NCI-H2196 (cell line): ENCODE measurements at regions not wholly inside any gene's neighbourhood (a gene's known extent, or its start where the extent isn't known, plus 50 kb on each side); places are given as distances from the start of the nearest gene placed in this dataset.

Source experiments
- DNase-seq: peaks from one replicate; lab custom pipeline; 2025; ENCODE audit not compliant: unreplicated experiment; lab: John Stamatoyannopoulos, UW

DNA sequence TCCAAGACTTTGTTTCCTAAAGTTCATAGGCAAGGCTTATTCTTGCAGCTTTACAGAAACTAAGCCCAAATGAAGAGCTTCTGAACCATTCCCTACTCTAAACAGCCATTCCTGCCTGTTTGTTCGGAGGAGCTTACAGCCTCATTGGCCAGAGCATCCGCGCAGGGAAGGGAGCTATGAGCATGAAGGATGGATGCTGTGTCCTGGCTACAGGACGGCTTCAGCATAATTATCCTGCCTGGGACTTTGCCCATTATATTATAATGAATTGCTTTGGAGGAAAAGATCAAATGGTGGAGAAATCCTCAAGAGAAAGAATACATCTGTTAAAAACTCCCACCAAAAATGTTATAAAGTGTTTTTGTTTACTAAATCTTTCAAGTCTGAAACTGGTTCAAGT lies 378.2 kb upstream of the BTBD3 start:
- no peak for DNase-seq

DNA sequence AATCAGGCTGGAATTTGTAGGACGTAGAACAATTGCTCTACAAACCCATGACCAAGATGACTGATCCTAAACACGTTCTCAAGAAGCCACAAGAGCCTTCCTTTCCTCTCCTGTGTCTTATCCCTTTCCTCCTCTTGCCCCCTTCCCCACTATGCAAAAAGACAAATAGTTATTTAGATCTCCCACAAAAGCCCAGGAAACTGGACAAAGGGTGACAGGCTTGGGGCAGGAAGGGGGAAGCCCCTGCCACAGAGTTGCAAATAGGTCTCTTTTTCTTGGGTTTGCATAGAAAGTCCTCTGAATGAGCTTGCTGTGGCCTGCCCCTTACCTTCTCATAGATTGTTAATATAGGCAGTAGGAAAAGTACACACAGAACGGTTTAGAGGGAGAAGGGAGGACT lies 377.1 kb upstream of the BTBD3 start:
- no peak for DNase-seq

- no peak for DNase-seq
These were observed 375.0 kb upstream of the BTBD3 start for GRCh38 chr20:11542645-11543044.

DNA sequence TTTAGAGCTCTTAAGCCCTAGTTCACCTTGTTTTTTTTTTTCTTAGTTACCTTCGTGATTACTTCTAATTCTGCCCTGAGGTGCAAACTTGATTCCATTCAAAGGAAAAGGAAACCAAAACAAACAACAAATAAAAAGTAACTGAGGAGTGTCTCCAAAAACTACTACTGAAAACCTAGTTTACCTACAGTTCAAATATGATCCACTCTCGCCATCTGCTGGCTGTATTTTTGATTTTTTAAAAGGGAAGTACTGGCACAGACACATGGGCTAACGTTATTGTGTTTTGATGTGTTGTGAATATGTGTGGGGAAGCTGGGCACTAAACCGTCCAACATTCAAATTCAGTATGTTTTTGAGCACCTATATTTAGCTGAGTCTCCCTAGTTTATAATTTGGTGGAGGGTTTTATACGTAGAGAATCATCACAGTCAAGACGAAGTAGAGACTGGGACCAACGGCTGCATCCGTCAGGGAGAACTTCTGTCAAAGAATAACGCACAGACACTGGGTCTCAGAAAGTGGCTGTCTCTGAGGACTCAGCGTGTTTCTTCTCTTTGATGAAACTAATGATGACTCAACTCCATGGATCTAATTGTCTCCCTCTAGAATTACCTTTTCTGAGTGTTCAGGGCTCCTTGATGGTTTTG lies 373.5 kb upstream of the BTBD3 start:
- peak; percentile 74 for DNase-seq

GRCh38 chr20:11546939-11547338 lies 370.8 kb upstream of the BTBD3 start:
- no peak for DNase-seq

DNA sequence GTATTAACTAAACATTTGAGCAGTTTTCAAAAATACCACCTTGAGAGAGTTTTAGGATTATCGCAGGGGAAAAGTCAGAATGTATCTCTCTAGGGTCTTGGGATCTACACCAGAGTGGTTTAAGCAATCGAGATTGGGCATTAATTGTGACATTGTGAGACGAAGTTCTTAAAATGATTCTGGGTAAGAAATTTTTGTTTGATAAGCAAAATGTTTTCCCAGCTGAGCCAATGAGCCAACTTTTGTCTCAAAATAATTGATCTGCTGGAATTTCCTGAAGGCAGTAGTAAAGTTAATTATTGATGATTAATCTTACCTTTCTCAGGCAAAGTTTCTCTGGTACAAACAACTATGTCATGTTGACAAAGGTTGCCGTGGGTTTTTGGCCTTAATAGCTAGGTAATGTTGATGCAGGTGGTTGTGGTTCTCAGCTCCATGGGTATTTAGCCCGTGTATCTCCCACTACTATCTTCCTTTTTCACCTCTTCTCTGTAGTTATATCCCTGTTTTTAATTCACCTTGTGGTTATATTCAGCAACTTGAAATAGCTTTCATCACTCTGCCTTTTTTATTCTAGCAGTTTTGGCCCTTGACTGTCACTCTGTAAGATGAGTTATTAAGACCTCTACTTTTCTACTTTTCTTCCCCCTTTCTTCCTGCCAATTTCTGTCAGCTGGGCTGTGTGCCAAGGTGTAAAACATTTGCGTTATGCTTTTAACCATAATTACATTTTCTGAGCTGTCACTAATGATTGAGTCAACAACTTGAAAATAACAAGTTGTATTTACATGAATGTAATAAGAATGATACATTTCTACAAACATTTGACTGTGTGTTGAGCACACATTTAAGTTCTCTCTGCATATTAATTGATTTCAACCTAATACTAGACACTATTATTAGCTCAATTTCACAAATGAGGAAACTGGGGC lies 368.3 kb upstream of the BTBD3 start:
- DNase-seq: no peak

- DNase-seq: no peak
These were observed 366.9 kb upstream of the BTBD3 start for GRCh38 chr20:11550657-11551338.

DNA sequence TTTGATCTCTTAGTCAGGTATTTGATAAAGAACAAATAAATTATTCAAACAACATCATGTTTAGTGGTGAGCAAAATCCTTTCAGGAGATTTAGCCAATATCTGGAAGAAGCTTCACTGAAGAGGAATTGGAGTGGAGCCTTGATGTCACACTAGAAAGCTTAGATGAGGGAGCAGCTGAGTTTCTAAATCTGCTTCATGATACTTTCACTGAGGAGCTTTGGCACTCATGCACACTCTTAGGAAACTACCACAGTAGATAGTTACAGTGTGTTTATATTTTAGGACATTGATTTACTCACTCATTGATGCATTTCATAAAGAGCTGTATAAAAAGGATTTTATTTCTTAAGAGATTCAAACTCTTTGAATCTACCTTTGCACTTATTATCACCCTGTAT lies 366.2 kb upstream of the BTBD3 start:
- no peak for DNase-seq

DNA sequence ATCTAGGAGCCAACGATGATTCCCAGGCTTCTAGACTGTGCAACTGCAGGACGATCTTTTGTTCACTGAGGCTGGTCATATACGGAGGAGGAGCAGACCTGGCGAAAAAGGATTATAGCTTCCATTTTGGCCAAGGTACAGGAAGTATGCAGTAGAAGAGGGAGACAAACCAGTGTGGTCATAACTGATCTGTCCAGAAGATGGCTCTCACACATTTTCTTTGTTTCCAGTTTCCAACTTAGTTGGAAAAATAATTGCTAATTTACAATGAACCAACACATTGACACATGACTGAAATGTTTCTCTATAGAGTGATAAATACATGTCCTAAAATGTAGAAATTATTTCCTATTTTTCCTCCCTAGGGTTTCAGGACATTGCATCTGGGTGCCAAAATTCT lies 364.1 kb upstream of the BTBD3 start:
- DNase-seq: no peak

- DNase-seq: no peak
These were observed 362.2 kb upstream of the BTBD3 start for GRCh38 chr20:11555510-11555909.

DNA sequence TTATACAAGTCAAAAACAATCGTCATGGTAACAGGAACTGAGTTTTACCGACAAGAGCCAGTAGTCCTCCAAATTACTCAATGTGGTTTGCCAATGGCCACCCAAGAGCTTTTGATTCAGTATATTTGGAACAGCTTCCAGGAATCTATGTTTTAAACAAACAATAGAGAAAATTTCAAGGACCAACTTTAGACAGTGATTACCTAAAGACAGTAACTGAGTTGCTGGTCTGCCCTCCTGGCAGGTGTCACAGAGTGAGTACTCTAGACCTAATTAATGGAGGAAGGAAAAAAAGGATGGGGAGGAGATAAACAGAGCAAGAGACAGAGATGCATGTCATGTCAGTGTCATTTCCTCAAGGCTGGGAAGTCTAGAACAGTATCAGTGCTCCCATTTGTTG lies 361.3 kb upstream of the BTBD3 start:
- DNase-seq: no peak

DNA sequence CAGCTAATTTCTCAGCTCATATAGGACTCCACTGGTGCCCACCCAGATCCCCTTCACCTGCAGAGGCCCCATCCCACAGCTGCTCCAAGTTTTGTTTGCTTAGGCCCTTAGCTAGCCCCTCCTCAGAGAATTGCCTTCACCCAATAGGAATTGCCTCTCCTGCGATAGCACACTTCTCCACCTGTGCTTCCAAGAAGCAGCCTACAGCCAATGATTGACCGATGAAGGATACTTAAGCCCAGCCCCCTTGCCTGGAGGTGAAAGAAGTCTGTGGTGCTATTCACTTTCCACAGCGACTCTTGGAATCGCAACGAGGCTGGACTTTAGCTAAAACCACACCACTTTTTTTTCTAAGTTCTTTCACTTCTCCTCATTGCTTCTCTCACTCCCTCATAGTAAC lies 353.2 kb upstream of the BTBD3 start:
- no peak for DNase-seq

DNA sequence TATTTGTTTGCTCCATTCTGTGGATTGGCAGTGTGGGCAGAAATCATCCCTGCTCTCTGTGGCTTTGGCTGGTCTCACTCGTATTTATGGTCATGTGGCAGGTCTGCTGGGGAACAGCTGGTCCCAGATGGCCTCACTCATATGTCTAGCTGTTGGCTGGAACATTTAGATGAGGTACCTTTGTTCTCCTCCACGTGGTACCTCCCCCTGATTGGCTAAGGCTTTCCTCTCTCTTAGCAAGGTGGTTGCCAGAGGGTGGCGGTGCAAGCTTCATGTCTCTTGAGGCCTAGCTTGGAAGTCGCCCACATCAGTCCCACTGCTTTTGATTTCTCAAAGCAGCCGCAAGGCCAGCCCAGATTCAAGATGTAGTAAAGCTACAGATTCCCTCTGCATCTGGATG lies 348.5 kb upstream of the BTBD3 start:
- no peak for DNase-seq

DNA sequence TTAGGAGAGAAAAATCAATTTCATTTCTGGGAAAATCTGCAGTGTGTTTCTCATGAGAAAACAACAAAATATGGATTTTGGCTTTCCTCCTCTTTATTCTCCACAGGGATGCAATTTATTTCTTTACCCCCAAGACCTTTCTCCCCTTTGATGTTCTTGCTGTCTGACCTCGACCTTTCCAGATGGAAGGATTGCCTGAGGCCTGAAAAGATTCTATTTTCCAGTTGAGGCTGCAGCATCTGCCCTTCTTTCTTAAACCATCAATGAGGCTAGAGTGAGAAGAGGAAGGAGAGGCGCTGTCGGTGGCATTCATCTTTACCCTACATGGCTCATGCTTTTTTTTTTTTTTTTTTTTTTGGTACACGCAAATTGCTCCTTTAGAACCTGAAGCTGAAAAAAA lies 344.2 kb upstream of the BTBD3 start:
- no peak for DNase-seq

DNA sequence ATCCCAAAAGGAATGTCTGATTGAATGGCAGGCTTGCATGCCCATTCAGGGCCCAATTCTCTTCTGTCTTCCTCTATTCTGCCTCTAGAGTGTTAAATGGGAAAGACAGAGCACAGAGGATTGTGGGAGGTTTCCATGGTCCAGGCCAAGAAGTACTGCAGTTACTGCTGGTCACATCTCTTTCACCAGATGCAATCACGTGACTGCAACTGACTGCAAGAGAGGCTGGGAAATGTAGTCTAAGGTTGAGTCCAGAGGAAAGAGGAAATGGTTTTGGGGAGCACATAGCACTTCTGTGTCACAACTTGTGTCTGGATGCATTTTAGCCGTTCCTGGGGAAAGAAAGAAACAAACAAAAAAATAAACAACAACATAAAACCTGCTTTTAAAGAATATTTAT lies 336.4 kb upstream of the BTBD3 start:
- no peak for DNase-seq

DNA sequence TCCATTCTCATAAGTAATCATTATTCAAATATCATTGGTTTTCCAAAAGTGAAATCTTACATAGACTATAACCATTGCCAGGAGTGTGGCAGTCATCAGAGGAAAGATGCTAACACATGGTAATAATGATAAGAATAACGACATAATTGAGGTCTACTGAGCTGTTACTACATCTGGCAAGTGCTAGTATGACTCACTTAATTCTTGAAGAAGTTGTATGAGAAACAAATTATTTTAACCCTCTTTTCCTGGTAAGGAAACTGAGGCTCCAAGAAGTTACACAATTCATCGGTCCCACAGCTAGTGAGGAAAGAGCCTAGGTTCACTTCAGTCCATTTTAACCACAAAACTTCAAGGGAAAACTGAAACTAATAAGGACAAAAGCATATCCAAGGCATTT lies 335.6 kb upstream of the BTBD3 start:
- DNase-seq: no peak

GRCh38 chr20:11585752-11586352 lies 331.8 kb upstream of the BTBD3 start:
- DNase-seq: no peak

DNA sequence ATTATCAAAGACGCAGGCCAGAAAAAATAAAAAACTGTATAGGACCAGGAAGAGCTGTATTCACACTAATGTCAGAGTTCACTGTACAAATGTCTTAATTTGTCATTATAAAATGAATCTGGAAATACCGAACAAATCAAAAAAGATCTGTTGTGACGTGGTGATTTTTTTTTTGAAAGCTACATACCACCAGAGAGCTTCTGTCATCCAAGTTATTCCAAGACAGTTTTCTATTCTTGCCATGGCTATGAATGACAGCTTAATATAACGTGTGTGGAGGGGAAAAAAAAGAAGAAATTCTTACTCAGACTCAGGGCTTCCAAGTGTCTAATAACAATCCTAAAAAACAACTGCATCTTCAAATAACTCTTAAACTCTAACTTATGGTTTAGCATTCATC lies 328.8 kb upstream of the BTBD3 start:
- DNase-seq: no peak

GRCh38 chr20:11591965-11592364 lies 325.7 kb upstream of the BTBD3 start:
- DNase-seq: no peak

GRCh38 chr20:11604339-11604738 lies 313.4 kb upstream of the BTBD3 start:
- DNase-seq: no peak

GRCh38 chr20:11607047-11607446 lies 310.6 kb upstream of the BTBD3 start:
- no peak for DNase-seq

DNA sequence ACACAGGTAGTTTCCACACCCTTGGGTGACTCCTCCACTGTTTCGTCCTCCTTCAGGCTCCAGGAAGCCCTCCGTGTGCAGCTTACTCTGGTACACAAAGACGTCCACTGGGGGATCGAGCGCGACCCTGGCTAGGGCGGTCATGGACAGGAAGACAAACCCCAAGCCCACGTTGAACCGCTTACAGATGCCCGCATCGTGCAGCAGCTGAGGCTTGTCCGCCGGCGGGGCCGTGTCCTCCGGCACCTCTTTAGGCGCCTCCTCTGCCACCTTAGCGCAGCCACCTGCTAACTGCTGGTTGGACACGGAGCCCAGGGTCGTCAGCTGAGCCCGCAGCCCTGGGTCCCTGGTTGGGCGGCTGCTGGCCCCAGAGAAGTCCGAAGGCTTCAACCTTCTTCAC lies 309.0 kb upstream of the BTBD3 start:
- DNase-seq: no peak
